ENCODE measurements at regions not wholly inside any gene's neighbourhood (a gene's known extent, or its start where the extent isn't known, plus 50 kb on each side); places are given as distances from the start of the nearest gene placed in this dataset.

GRCh38 chr7:96508371-96508770 is 186.5 kb upstream of the SLC25A13 start:
- intact Hi-C loops (cut with micrococcal nuclease) = no loop called here
- Histone ChIP-seq H3K4me1 (ENCODE audit: control insufficient read depth, extremely low read depth, insufficient read depth, low read length) (no peaks in the 10 kb centered on the region), H3K4me3 (replicated peaks in 1 of 3; ENCODE audit: insufficient read depth in 1 of 3, low read depth in 1 of 3, low read length in 3 of 3) (no peak overlapping the region), H4K20me1 (replicated peaks; ENCODE audit: control insufficient read depth, extremely low read depth, insufficient read depth, low read length) (no peaks in the 10 kb centered on the region), H3K4me2 (ENCODE audit: insufficient read depth, low read length) (no peak overlapping the region), H3K27ac (ENCODE audit: insufficient read depth, low read depth, low read length) (no peak overlapping the region), H3K79me2 (ENCODE audit: control insufficient read depth, insufficient read depth, low read length) (no peaks in the 10 kb centered on the region), H3K36me3 (ENCODE audit: control insufficient read depth in 2 of 2, extremely low read depth in 1 of 2, insufficient read depth in 2 of 2, low read length in 2 of 2) (no peaks in the 10 kb centered on the region), H2AFZ (ENCODE audit: low read depth, low read length) (no peak overlapping the region), H3K9me1 (replicated peaks; ENCODE audit: control insufficient read depth, extremely low read depth, insufficient read depth, low read length) (no peaks in the 10 kb centered on the region), H3K9ac (replicated peaks; ENCODE audit: extremely low read depth, insufficient read depth, low read length) (no peak overlapping the region), H3K9me3 (replicated peaks; ENCODE audit: control insufficient read depth, insufficient read depth, low read length) (no peaks in the 10 kb centered on the region), H3K27me3 (ENCODE audit: control insufficient read depth in 2 of 2, insufficient read depth in 2 of 2, low read length in 2 of 2) (peaks cover 2 to 9% of the 10 kb centered on the region in 2 experiments)
- dilution Hi-C loops (cut with MboI; ENCODE audit: extremely low pct_ligation_motif_present, low sequenced_read_pairs) = no loop called here
- POLR2A ChIA-PET = no interaction called here
- no peak for DNase-seq (ENCODE audit: low read depth, low spot score)
- no peak for FAIRE-seq
- BruUV-seq (replicated peaks) = no TSS peak
- CTCF ChIA-PET = interaction anchor here (1.0 kb wide), 1 partner anchor 10 kb away, joined by 3 read pairs; no protein-coding TSS in a partner anchor
- TF ChIP-seq JUN (IDR thresholded peaks at IDR 0.05; ENCODE audit: borderline replicate concordance, insufficient read depth, insufficient read length, low read depth) = no peak
- TF ChIP-seq MAX (IDR thresholded peaks at IDR 0.05; ENCODE audit: insufficient read depth, insufficient read length) = no peak
- no peak for TF ChIP-seq POLR2A (IDR thresholded peaks at IDR 0.05; ENCODE audit: low read depth, low read length)
- TF ChIP-seq POLR2AphosphoS5 (IDR thresholded peaks at IDR 0.05; ENCODE audit: insufficient read depth, low read depth, low read length) = no peak
- TF ChIP-seq EZH2 (IDR thresholded peaks at IDR 0.05; ENCODE audit: borderline replicate concordance, low read depth, low read length, severe bottlenecking) = no peak
- no peak for TF ChIP-seq MYC (IDR thresholded peaks at IDR 0.05; ENCODE audit: low read depth, low read length)

DNA sequence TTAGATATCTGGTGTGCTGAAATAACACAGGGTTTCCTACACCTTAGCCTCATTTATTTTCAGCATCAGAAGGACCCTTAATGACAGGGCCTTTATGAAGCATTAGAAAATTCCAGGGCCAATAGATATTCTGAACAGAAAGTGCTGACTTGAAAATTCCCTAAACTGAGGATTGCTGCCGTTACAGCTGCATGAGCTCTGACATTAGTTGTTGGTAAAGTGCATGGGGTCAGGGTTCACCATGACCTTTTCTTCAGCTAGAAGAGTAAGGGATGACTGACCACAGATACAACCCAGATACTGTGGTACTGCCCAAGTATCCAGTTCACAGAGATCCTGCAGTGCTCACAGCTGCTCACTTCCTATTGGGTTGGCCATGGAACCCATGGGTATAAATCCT is 181.7 kb upstream of the SLC25A13 start:
- H3K4me2 ChIP-seq (ENCODE audit: insufficient read depth, low read length) = no peak overlapping the region
- H3K79me2 ChIP-seq (ENCODE audit: control insufficient read depth, insufficient read depth, low read length) = no peaks in the 10 kb centered on the region
- intact Hi-C loops (cut with micrococcal nuclease) (no loop called here), dilution Hi-C loops (cut with MboI; ENCODE audit: extremely low pct_ligation_motif_present, low sequenced_read_pairs) (no loop called here)
- BruUV-seq (replicated peaks) = no TSS peak
- no peak overlapping the region for H3K9ac ChIP-seq (replicated peaks; ENCODE audit: extremely low read depth, insufficient read depth, low read length)
- FAIRE-seq (no peak), DNase-seq (ENCODE audit: low read depth, low spot score) (no peak)
- H3K27me3 ChIP-seq (ENCODE audit: control insufficient read depth in 2 of 2, insufficient read depth in 2 of 2, low read length in 2 of 2) = no peaks in the 10 kb centered on the region
- H3K9me3 ChIP-seq (replicated peaks; ENCODE audit: control insufficient read depth, insufficient read depth, low read length) = no peaks in the 10 kb centered on the region
- ChIA-PET POLR2A (no interaction called here), CTCF (no interaction called here)
- H2AFZ ChIP-seq (ENCODE audit: low read depth, low read length) = no peak overlapping the region
- no peaks in the 10 kb centered on the region for H4K20me1 ChIP-seq (replicated peaks; ENCODE audit: control insufficient read depth, extremely low read depth, insufficient read depth, low read length)
- H3K4me3 ChIP-seq (replicated peaks in 1 of 3; ENCODE audit: insufficient read depth in 1 of 3, low read depth in 1 of 3, low read length in 3 of 3) = no peak overlapping the region
- H3K36me3 ChIP-seq (ENCODE audit: control insufficient read depth in 2 of 2, extremely low read depth in 1 of 2, insufficient read depth in 2 of 2, low read length in 2 of 2) = no peaks in the 10 kb centered on the region
- H3K4me1 ChIP-seq (ENCODE audit: control insufficient read depth, extremely low read depth, insufficient read depth, low read length) = no peaks in the 10 kb centered on the region
- no peak overlapping the region for H3K27ac ChIP-seq (ENCODE audit: insufficient read depth, low read depth, low read length)
- TF ChIP-seq MYC (IDR thresholded peaks at IDR 0.05; ENCODE audit: low read depth, low read length) (no peak), POLR2AphosphoS5 (IDR thresholded peaks at IDR 0.05; ENCODE audit: insufficient read depth, low read depth, low read length) (no peak), JUN (IDR thresholded peaks at IDR 0.05; ENCODE audit: borderline replicate concordance, insufficient read depth, insufficient read length, low read depth) (no peak), FOS (IDR thresholded peaks at IDR 0.05; ENCODE audit: borderline replicate concordance, insufficient read depth, low read length) (no peak), GATA2 (IDR thresholded peaks at IDR 0.05; ENCODE audit: insufficient read depth, insufficient read length, low read depth, low read length) (no peak), MAX (IDR thresholded peaks at IDR 0.05; ENCODE audit: insufficient read depth, insufficient read length) (no peak), EZH2 (IDR thresholded peaks at IDR 0.05; ENCODE audit: borderline replicate concordance, low read depth, low read length, severe bottlenecking) (no peak), POLR2A (IDR thresholded peaks at IDR 0.05; ENCODE audit: low read depth, low read length) (no peak)
- H3K9me1 ChIP-seq (replicated peaks; ENCODE audit: control insufficient read depth, extremely low read depth, insufficient read depth, low read length) = no peaks in the 10 kb centered on the region
